Activated T-cell treated with anti-CD3 and anti-CD28 coated beads, Interleukin-2, amount 50 U/mL, for 72 hours (primary cell): ENCODE measurements at regions not wholly inside any gene's neighbourhood (a gene's known extent, or its start where the extent isn't known, plus 50 kb on each side); places are given as distances from the start of the nearest gene placed in this dataset.
"Not testable (repeated sequence)": the region's sequence is repeated elsewhere in the genome, so short reads cannot be mapped to it uniquely, and the experiment has no call there.

Experiments
- ATAC-seq, 2 donors: fragments of 150-1000 bp; cut with Tn5 transposase; replicated peaks in 1 of 2; 2 replicates each; pipeline ENCODE4 v1.10.0; 2021; ENCODE audit warnings: moderate library complexity in 2 of 2, mild to moderate bottlenecking in 1 of 2
- DNase-seq, 2 donors: peaks; one replicate each; pipeline ENCODE4 v3.0.0; 2021 to 2022; ENCODE audit warnings: mixed read lengths in 1 of 2
- H3K27ac Mint-ChIP-seq: one replicate; pipeline ENCODE4 v1.8.0; 2022; ENCODE audit warnings: mild to moderate bottlenecking, moderate library complexity, mixed read lengths
- H3K27me3 Mint-ChIP-seq: one replicate; pipeline ENCODE4 v1.8.0; 2022; ENCODE audit warnings: low read depth, mixed read lengths
- H3K36me3 Mint-ChIP-seq, 2 donors: one replicate each; pipeline ENCODE4 v1.8.0; 2022; ENCODE audit warnings: mixed read lengths in 2 of 2, mild to moderate bottlenecking in 1 of 2; ENCODE audit not compliant: insufficient read depth in 2 of 2
- H3K4me1 Mint-ChIP-seq: one replicate; pipeline ENCODE4 v1.8.0; 2022; ENCODE audit warnings: low read depth, mixed read lengths
- H3K4me3 Mint-ChIP-seq, 2 donors: one replicate each; pipeline ENCODE4 v1.8.0; 2022; ENCODE audit warnings: mild to moderate bottlenecking in 2 of 2, mixed read lengths in 2 of 2, moderate library complexity in 2 of 2
- H3K9me3 Mint-ChIP-seq, 2 donors: one replicate each; pipeline ENCODE4 v1.8.0; 2022; ENCODE audit warnings: mixed read lengths in 2 of 2

- H3K27me3 Mint-ChIP-seq, result peaks cover 6% of the 10 kb centered on the region
- H3K9me3 Mint-ChIP-seq, result no peaks in the 10 kb centered on the region
- DNase-seq, result no peak
- no peak for ATAC-seq
- H3K36me3 Mint-ChIP-seq, result no peaks in the 10 kb centered on the region
- H3K4me3 Mint-ChIP-seq, result no peak overlapping the region
- H3K27ac Mint-ChIP-seq, result no peak overlapping the region
- H3K4me1 Mint-ChIP-seq, result no peaks in the 10 kb centered on the region
Observed at GRCh38 chr3:68676136-68676535, 256.2 kb downstream of the TAFA4 start.

DNA sequence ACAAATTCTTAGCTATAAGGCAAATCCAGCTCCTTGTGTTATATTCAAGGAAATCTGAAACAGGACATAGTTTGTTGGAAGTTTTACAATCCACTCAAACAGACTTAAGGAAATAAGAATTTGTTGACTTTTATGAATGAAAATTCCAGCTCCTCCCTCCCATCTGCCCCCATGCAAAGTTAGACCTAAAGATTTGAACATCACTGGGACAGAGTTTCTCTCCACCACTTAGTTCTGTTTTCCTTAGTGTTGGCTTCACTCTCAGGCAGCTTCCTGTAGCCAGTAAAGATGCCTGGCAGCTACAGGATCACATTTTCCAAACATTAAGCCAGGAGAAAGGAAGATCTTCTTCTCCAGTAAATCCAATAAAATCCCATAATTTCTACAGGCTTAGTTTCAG lies 265.0 kb downstream of the TAFA4 start:
- H3K36me3 Mint-ChIP-seq, result no peaks in the 10 kb centered on the region
- no peaks in the 10 kb centered on the region for H3K4me1 Mint-ChIP-seq
- H3K27ac Mint-ChIP-seq, result no peak overlapping the region
- ATAC-seq, result no peak
- no peak for DNase-seq
- H3K4me3 Mint-ChIP-seq, result no peak overlapping the region
- H3K9me3 Mint-ChIP-seq, result no peaks in the 10 kb centered on the region
- H3K27me3 Mint-ChIP-seq, result no peaks in the 10 kb centered on the region

GRCh38 chr3:68666429-68667136 lies 265.8 kb downstream of the TAFA4 start:
- DNase-seq, result no peak
- ATAC-seq, result no peak
- Mint-ChIP-seq H3K36me3 (no peaks in the 10 kb centered on the region), H3K4me3 (no peak overlapping the region), H3K27me3 (no peaks in the 10 kb centered on the region), H3K27ac (no peak overlapping the region), H3K4me1 (no peaks in the 10 kb centered on the region), H3K9me3 (no peaks in the 10 kb centered on the region)

DNA sequence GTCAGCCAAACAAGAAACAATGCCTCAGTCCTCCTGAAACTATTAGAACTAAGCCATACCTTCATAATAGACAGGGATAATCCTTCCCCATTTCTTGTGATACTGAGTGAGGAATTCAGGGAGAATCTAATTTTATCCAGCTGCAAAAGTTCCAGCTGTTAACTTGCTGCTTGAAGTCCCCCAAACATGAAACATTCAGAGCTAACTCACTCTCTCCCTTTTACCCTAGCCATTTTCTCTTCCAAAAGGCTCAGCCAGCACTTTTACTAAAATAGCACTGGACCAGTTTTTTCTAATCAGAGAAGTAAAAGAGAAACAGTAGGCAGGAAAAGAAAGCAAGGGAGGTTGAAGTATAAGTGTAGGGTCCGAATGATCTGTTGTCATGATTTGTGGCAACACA lies 268.1 kb downstream of the TAFA4 start:
- Mint-ChIP-seq H3K36me3 (no peaks in the 10 kb centered on the region), H3K27me3 (no peaks in the 10 kb centered on the region), H3K27ac (no peak overlapping the region), H3K4me1 (no peaks in the 10 kb centered on the region), H3K9me3 (no peaks in the 10 kb centered on the region), H3K4me3 (no peak overlapping the region)
- DNase-seq (no peak), ATAC-seq (no peak)

- DNase-seq, result no peak
- H3K4me1 Mint-ChIP-seq, result no peaks in the 10 kb centered on the region
- no peak for ATAC-seq
- no peaks in the 10 kb centered on the region for H3K36me3 Mint-ChIP-seq
- H3K9me3 Mint-ChIP-seq, result no peaks in the 10 kb centered on the region
- H3K27me3 Mint-ChIP-seq, result no peaks in the 10 kb centered on the region
- no peak overlapping the region for H3K27ac Mint-ChIP-seq
- no peak overlapping the region for H3K4me3 Mint-ChIP-seq
Observed at GRCh38 chr3:68662176-68662575, 270.2 kb downstream of the TAFA4 start.

DNA sequence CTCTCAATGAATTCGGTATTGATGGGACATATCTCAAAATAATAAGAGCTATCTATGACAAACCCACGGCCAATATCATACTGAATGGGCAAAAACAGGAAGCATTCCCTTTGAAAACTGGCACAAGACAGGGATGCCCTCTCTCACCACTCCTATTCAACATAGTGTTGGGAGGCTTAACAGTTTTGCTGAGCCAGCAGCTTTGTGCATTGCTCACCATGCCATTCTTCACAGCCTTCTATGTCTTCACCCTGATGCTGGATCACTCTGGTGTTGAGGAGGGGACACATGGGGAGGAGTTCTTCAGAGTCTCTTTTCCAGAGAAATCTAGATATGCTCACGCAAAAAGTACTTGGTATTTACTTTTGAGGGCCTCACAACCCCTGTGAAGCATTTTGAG lies 281.7 kb downstream of the TAFA4 start:
- not testable (repeated sequence) for H3K36me3 Mint-ChIP-seq, ATAC-seq, H3K4me1 Mint-ChIP-seq, DNase-seq, H3K27me3 Mint-ChIP-seq, H3K9me3 Mint-ChIP-seq, H3K4me3 Mint-ChIP-seq, H3K27ac Mint-ChIP-seq

DNA sequence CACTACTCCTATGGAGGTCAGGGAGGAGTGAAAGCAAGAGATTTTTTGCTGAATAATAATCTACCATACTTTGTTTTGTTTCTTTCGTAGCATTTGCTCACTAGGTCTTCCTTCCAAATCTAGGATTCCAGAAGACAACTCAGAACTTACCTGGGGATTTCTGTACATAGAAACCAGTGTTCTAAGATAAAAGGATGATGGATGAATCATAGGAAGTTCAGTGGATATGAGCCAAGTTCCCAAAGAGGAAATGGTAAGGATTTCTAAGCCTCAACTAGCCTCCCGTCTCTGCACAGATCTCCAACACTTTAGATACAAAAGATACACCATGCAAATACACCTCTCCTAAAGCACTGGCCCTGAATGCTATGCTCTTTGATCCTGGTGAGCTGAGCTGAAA lies 283.9 kb downstream of the TAFA4 start:
- no peak for DNase-seq
- no peaks in the 10 kb centered on the region for H3K36me3 Mint-ChIP-seq
- no peaks in the 10 kb centered on the region for H3K27me3 Mint-ChIP-seq
- peaks cover 0 to 2% of the 10 kb centered on the region in 2 donors for H3K9me3 Mint-ChIP-seq
- ATAC-seq, result no peak
- H3K4me1 Mint-ChIP-seq, result no peaks in the 10 kb centered on the region
- H3K27ac Mint-ChIP-seq, result no peak overlapping the region
- no peak overlapping the region for H3K4me3 Mint-ChIP-seq

GRCh38 chr3:68631850-68632545 lies 300.3 kb downstream of the TAFA4 start:
- Mint-ChIP-seq H3K4me3 (no peak overlapping the region), H3K27me3 (no peaks in the 10 kb centered on the region), H3K36me3 (no peaks in the 10 kb centered on the region), H3K4me1 (no peaks in the 10 kb centered on the region), H3K27ac (no peak overlapping the region), H3K9me3 (peaks cover 0 to 3% of the 10 kb centered on the region in 2 donors)
- ATAC-seq, result no peak
- no peak for DNase-seq

DNA sequence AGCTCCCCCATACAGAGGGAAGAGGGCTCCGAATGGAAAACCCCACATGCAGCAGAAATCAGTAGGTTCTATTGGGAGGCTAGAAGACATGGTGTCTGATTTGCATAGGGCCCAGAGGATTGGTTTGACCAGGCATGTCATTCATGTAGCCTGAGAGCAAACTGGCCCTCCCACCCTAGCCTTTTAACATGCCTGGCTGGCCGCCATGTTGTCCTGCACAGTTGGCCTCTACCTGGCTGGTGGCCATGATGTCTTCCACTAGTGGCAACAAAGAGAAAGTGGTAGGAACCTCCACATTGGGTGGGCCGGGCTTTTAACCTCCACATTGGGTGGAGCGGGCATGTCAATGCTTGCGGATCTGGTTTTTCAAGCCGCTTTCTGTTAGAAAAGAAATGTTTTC lies 312.1 kb downstream of the TAFA4 start:
- no peaks in the 10 kb centered on the region for H3K36me3 Mint-ChIP-seq
- ATAC-seq (no peak), DNase-seq (no peak)
- no peak overlapping the region for H3K27ac Mint-ChIP-seq
- no peaks in the 10 kb centered on the region for H3K27me3 Mint-ChIP-seq
- H3K9me3 Mint-ChIP-seq, result peaks cover 2 to 3% of the 10 kb centered on the region in 2 donors
- no peaks in the 10 kb centered on the region for H3K4me1 Mint-ChIP-seq
- no peak overlapping the region for H3K4me3 Mint-ChIP-seq

DNA sequence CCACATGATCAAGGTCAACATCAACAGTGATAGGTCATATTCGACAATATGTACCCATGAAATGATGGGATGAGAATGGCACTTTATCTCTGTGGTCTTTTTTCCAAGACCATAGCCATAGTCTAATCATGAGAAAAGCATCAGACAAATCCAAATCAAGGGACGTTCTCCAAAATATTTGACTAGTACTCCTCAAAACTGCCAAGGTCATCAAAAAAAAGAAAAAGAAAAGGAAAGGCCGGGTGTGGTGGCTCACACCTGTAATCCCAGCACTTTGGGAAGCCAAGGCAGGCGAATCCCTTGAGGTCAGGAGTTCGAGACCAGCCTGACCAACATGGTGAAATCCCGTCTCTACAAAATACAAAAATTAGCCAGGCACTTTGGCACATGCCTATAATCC lies 318.3 kb downstream of the TAFA4 start:
- Mint-ChIP-seq H3K9me3 (peaks cover 5 to 12% of the 10 kb centered on the region in 2 donors), H3K27ac (no peak overlapping the region), H3K27me3 (no peaks in the 10 kb centered on the region), H3K4me1 (no peaks in the 10 kb centered on the region), H3K36me3 (peaks cover 0 to 3% of the 10 kb centered on the region in 2 donors), H3K4me3 (no peak overlapping the region)
- ATAC-seq (no peak), DNase-seq (no peak)

DNA sequence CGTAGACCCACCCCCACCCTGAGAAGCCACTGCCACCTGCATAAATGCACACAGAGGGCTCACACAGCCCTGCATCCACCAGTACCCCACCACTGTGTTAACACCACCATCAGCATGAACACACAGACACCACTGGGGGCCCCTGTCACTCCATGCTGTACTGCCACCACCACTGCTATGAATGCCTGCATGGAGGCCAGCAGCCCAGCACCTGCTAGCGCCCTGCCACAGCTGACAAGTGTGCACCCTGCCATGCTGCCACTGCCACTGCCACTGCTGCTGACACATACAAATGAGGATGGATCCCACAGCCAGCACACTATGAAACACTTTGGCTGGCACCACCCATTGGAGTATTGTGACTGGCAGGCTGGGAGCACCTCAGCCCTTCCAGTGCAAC lies 361.0 kb downstream of the TAFA4 start:
- DNase-seq (no peak), ATAC-seq (no peak)
- Mint-ChIP-seq H3K9me3 (peaks cover 2 to 3% of the 10 kb centered on the region in 2 donors), H3K4me3 (no peak overlapping the region), H3K4me1 (no peaks in the 10 kb centered on the region), H3K27me3 (peaks cover 5% of the 10 kb centered on the region), H3K27ac (no peak overlapping the region), H3K36me3 (no peaks in the 10 kb centered on the region)

DNA sequence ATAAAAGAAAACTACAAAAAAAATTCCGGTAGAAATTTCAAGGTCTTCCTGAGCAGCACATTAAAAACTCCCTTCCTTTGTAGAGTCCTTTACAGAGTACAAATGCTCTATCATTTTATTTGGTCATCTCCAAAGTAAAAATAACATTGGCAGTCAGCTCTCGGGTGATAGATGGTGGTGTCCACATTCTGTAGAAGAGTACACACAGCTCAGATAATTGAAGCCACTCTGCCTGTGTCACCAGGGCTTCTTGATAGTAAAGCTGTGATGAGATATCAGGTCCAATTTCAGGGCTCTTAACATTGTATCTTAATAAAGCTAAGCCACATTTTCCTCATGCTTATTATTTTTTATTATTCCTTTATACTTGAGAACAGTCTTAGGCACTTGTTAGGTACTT lies 371.6 kb downstream of the TAFA4 start:
- Mint-ChIP-seq H3K4me1 (no peaks in the 10 kb centered on the region), H3K4me3 (no peak overlapping the region), H3K36me3 (no peaks in the 10 kb centered on the region), H3K27ac (no peak overlapping the region), H3K27me3 (no peaks in the 10 kb centered on the region), H3K9me3 (no peaks in the 10 kb centered on the region)
- ATAC-seq (no peak), DNase-seq (no peak)

GRCh38 chr3:68535782-68536181 lies 396.6 kb downstream of the TAFA4 start:
- H3K36me3 Mint-ChIP-seq, result no peaks in the 10 kb centered on the region
- no peaks in the 10 kb centered on the region for H3K9me3 Mint-ChIP-seq
- H3K27ac Mint-ChIP-seq, result peak overlapping the region; percentile 38
- H3K27me3 Mint-ChIP-seq, result no peaks in the 10 kb centered on the region
- no peak overlapping the region for H3K4me3 Mint-ChIP-seq
- DNase-seq, result no peak
- no peaks in the 10 kb centered on the region for H3K4me1 Mint-ChIP-seq
- no peak for ATAC-seq

GRCh38 chr3:68523330-68523729 lies 409.0 kb downstream of the TAFA4 start:
- ATAC-seq (no peak), DNase-seq (no peak)
- no peaks in the 10 kb centered on the region for H3K36me3 Mint-ChIP-seq
- H3K4me3 Mint-ChIP-seq, result no peak overlapping the region
- H3K9me3 Mint-ChIP-seq, result no peaks in the 10 kb centered on the region
- H3K27ac Mint-ChIP-seq, result no peak overlapping the region
- no peaks in the 10 kb centered on the region for H3K4me1 Mint-ChIP-seq
- H3K27me3 Mint-ChIP-seq, result no peaks in the 10 kb centered on the region
